ENCODE measurements at regions not wholly inside any gene's neighbourhood (a gene's known extent, or its start where the extent isn't known, plus 50 kb on each side); places are given as distances from the start of the nearest gene placed in this dataset.
A peak's percentile ranks its signal among the peaks of the same experiment; 100 is the strongest.

DNA sequence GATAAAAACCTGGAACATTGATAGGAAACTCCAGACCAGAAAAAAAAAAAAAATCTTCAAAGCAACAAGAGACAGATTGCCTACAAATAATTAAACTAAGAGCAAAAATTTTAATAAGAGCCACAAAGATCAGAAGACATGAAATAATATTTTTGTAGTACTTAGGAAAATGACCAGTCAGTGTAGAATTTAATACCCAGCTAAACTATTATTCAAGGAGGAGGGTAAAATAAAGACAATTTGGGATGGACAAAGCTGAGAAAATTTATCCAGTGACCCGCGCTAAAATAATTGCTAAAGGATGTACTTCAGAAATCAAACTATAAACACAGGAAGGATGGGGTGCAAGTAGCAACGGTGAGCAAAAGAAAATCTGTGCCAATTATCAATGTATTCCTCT lies 133.2 kb downstream of the AQP9 start:
- DNase-seq (ENCODE audit: low spot score), result no peak

GRCh38 chr15:58273104-58273503 lies 134.9 kb downstream of the AQP9 start:
- no peak for DNase-seq (ENCODE audit: low spot score)

DNA sequence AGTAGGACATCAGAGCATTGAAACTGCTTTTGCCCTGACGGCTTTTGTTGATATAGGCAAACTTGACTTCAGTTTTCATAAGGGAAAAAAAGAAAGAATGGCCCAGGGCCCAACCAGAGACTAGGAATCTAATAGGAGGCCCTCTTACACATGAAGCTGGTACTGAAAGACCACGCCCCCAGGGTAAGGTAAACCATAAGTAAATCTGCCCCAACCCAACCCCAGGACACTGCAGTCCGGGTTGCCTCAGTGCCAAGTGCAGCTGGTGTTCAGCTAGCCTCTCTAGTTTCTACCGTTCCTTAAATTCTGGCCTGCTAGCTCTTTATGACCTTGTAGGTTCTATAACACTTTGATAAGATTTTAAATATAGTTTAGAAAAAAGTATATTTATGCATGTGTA lies 136.7 kb downstream of the AQP9 start:
- no peak for DNase-seq (ENCODE audit: low spot score)

- no peak for DNase-seq (ENCODE audit: low spot score)
Observed at GRCh38 chr15:58275785-58276184, 137.6 kb downstream of the AQP9 start.

GRCh38 chr15:58276924-58277323 lies 138.7 kb downstream of the AQP9 start:
- no peak for DNase-seq (ENCODE audit: low spot score)

- DNase-seq (ENCODE audit: low spot score), result no peak
Observed at GRCh38 chr15:58277333-58277732, 139.2 kb downstream of the AQP9 start.

- DNase-seq (ENCODE audit: low spot score), result no peak
Observed at GRCh38 chr15:58279106-58279505, 140.9 kb downstream of the AQP9 start.

- no peak for DNase-seq (ENCODE audit: low spot score)
Observed at GRCh38 chr15:58279654-58280053, 141.5 kb downstream of the AQP9 start.

DNA sequence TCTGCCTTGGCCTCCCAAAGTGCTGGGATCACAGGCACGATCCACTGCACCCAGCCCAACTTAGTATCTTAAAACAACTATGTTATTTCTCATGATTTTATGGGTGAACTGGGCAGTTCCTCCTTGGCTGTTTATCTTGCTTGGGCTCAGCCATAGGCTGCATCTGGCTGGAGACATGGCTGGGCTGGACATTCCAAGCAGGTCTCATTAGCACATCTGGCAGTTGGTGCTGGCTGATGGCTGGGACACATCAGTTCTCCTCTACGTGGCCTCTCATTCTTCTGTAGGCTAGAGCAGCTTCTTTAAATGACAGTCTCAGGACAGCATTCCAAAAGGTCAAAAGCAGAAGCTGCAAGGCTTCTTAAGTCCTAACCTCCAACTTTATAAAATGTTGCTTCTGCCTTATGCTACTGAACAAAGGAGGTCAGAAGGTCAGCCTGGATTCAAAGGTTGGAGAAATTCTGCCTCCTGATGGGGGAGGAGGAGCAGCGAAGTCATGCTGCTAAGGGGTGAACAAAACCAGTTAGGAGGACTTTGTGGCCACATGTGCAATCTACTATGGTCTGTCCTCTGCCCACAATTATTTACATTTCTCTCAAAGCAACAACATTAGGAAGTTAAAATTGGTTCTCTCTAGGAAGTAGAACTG lies 144.0 kb downstream of the AQP9 start:
- peak; percentile 24 for DNase-seq (ENCODE audit: low spot score)

GRCh38 chr15:58283302-58283701 lies 145.1 kb downstream of the AQP9 start:
- DNase-seq (ENCODE audit: low spot score), result no peak

DNA sequence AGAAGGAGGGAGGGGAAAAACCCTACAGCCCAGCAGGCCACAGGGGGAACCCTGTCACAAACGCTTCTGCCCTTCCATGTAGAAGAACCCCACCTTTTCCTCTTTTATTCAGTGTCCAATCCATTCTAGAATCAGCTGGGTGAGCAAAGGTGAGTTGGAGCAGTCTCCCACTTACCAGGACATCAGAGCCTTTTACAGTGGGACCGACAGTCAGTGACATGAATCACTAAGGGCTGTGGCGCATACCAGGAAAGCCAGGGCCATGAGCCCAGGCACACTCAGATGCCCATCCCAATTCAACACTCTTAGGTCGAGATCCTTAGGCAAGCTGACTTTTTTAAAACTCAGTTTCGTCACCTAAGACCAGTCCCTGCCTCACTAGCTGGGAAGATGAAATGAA lies 146.1 kb downstream of the AQP9 start:
- DNase-seq (ENCODE audit: low spot score), result no peak

GRCh38 chr15:58285212-58285920 lies 146.4 kb upstream of the LIPC start:
- DNase-seq (ENCODE audit: low spot score), result no peak

DNA sequence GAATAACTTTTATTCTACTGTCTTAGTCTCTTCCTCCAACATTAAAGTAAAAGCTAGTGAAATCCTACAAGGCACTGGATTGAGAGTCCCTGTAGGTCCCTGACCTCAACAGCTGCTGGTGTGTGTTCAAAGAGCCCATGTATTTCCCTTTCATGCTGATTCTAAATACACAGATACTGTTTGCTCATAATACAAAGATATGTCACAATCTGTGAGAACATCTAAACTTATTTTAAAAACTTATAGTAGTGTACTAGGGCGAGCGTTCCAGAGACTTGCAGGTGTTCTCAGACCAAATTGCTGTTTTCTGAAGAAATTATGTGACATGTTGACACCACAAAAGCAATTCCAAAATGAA lies 145.9 kb upstream of the LIPC start:
- no peak for DNase-seq (ENCODE audit: low spot score)

GRCh38 chr15:58286523-58286922 lies 145.3 kb upstream of the LIPC start:
- no peak for DNase-seq (ENCODE audit: low spot score)

DNA sequence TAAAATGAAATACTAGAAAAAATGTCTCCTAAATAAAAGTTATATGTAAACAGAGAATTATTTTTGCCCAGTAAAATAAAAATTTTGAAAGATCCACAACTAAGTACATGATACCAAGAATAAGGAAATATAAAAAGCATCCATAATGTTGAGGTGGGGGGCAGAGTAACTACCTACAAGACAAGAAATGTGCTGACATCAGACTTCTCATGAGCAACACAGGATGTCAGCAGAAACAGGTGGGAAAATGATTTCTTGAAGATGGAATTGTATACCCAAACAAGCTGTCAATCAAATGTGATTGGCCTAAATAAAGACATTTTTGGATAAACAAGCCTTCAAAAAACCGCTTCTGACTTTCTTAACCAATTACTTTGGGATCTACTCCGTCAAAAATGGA lies 143.9 kb upstream of the LIPC start:
- DNase-seq (ENCODE audit: low spot score), result no peak

DNA sequence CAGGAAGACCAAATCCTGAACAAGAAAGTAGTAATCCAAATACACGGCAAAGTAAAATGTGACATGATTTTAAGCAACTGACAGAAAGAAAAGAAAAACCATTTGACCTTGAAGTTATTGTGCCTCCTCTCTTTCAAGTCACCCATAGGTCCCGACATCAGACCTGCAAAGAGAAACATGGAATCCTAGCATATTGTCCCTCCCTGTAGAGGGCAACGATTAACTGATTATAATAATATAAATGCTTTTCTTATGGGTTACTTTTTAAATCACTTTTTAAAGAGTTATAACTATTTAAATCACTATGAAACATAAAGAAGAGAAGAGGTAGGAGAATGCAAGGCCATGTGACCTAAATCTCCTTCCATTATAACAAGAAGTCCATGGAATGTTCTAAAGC lies 143.2 kb upstream of the LIPC start:
- DNase-seq (ENCODE audit: low spot score), result no peak

GRCh38 chr15:58291848-58292247 lies 139.9 kb upstream of the LIPC start:
- no peak for DNase-seq (ENCODE audit: low spot score)

DNA sequence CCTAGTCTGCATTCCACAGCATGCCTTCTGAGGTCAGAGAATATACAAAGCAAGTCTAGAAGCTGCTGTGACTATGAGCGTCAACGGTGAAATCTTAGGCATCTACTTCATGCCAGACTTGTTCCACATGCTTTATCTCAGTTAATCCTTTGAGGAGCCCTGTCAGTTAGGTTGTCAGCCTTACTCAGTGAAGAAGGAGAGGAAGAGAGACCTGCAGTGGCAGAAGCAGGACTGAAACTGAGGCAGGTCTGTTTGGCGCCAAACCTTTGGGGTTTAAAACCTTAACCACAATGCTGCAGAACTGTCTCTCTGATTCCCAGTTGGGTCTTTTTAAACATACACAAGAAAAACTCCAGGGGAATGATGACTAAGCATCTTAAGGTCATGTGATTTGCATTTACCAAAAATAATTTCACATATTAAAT lies 139.0 kb upstream of the LIPC start:
- DNase-seq (ENCODE audit: low spot score), result no peak

DNA sequence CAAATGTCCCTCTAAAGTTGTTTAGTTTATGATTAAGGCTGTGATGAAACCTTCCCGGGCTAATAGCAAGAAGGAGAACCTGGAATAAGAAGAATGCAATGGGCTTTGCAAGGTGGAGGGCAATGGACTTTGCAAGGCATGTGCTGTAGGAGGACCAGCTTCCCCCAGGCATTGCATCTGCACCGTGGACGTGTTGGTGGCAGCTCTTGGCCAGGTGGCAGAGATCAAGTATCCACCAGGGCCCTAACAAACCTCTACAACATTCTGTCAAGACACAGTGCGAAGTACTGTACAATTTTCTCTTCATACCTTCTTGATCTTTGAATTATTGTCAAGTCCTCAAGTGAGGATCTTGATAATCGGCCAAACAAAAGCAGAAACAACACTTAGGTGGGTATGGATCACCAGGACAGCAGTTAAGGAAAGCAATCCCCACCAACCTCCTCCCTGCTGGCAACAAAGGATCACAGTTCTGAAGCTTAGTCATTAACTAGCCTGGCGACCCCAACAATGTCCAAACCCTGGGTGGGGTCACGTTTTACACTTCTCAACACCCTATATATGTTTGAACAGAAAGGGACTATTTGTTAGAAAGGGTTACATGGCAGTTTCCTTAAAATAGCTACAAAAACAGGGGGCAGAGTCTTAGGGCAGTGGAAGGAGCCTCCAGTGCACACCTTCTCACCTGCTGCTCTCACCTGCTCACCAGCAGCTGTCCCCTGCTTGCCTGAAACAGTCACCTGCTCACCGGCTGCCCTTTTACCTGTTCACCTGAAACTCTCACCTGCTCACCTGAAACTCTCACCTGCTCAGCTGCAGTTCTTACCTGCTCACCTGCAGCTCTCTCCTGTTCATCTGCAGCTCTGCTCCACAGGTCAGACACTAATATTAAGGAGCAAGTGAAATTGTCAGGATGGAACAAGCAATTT lies 137.9 kb upstream of the LIPC start:
- no peak for DNase-seq (ENCODE audit: low spot score)

DNA sequence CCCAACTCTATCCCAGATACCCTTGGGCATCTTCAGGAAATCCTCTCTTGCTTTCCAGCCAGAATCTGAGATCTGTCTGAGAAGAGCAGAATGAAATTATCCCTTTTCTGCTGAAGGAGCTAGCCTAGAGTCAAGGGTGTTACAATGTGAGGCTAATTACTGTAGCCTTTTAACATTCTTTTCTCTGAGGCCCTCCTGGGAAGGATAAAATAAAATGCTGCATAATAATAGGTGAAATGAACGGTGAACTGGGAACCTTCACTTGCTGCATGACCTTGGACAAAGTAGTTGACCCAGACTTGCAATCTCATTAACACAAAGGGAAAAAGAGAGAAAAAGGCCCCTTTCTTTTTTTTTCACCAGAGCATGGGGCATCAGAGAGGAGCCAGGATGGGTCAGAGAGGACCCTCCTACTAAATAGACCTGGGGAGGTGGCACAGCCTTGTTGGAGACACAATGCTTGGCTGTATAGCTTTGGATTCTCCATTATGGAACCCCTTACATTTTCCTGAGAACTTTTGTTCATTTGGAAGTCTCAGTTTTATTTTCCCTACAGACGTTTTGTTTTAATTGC lies 137.0 kb upstream of the LIPC start:
- DNase-seq (ENCODE audit: low spot score), result no peak

DNA sequence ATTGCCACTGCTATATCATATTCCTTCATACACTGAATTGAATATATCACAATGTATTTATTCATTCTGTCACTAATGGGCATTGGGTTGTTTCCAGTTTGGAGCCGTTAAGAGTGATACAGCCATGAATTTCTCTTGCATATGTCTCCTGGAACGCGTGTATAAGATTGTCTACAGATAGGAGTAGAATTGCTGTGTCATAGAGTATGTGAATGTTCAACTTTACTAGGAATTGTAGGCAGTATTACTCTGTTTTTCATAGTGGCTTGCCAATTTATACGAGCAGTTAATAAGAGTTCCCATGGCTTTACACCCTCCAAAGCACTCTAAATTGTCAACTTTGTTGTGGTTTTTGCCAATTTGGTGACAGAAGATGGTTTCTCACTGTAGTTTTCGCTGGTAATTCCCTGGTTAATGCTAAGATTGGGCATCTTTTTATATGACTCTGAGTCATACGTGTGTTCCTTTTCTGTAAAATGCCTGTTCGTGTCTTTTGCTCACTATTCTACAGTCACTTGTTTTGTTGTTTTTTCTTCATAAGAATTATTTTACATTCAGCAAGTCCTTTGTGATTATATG lies 136.1 kb upstream of the LIPC start:
- DNase-seq (ENCODE audit: low spot score), result no peak

DNA sequence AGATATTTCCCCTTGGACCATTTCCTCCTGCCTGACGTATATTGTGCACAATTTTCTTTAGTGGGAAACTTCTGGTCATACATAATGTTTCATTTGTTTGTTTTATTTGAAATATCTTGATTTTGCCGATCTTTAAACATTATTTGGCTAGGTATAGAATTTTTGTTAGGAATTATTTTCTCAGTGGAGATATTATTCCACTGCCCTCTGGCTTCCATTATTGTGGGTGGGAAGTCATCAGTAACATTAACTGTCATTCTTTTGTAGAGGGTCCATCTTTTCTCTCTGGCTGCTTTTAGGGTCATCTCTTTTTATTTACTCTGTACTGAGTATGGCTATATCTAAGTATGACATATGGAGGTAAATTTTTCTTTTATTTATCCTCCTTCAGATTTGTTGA lies 135.5 kb upstream of the LIPC start:
- DNase-seq (ENCODE audit: low spot score), result no peak

Data from AG20443 (cell line).